Astrocyte of the spinal cord (primary cell): ENCODE measurements at regions not wholly inside any gene's neighbourhood (a gene's known extent, or its start where the extent isn't known, plus 50 kb on each side); places are given as distances from the start of the nearest gene placed in this dataset.

Experiments used
- DNase-seq: peaks from one replicate; pipeline ENCODE4 v3.0.0; 2011; ENCODE audit warnings: low read depth, low spot score
- H3K4me3 ChIP-seq: 2 replicates; pipeline ENCODE4 v1.5.1; 2011; ENCODE audit warnings: low read depth, mild to moderate bottlenecking, low read length, moderate library complexity
- CTCF ChIP-seq: IDR thresholded peaks from 2 replicates; pipeline ENCODE4 v1.5.1; 2012; ENCODE audit warnings: low read depth, mild to moderate bottlenecking, low read length, inconsistent platforms
- in situ Hi-C: cut with HindIII; loops from 2 replicates; pipeline ENCODE4 v1.10.0; 2017; ENCODE audit warnings: low sequenced_read_pairs

DNA sequence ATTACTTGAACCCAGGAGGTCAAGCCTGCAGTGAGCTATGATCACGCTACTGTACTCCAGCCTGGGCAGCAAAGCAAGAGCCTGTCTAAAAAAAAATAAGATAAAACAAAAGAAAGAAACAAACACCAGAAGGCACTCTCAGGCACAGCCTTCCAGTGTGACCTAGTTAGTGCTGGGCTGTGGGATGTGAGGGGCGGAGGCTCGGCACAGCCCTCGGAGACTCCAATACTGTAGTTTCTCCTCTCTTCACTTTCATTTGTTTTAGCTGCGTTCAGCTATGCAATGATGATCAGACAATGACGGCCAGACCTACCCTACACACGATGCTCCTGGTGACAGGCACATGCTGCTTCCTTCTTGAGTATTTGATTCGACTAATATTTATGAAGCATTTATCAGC is 127.7 kb downstream of the SOCS6 start:
- TF ChIP-seq CTCF, result no peak
- H3K4me3 ChIP-seq, result no peak overlapping the region
- in situ Hi-C loops, result no loop called here
- DNase-seq, result no peak

DNA sequence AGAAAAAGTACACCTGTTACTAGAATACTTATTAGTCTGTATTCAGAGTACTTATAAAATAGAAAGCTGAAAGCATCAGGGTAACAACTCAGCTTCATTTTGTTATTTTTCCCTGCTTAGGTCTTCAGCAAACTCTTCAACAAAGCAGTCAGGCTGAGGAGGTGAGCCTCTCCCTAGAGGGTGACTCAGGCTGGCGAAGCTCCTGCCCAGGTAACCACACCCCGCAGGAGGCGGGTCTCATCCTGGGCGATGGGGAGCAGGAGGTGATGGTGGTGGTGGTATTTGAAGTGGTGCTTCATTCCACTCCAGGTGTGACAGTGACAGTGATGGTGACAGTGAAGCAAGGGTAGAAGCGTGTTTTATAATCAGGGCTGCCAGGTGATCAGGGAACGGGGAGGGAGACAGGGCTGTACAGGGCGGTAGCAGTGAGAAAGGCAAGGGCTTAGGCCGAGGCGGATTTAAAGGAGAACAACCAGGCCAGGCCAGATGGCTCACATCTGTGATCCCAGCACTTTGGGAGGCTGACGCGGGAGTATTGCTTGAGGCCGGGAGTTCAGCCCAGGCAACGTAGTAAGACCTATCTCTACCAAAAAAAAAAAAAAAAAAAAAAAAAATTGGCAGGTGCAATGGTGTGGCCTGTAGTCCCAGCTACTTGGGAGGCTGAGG is 127.1 kb downstream of the SOCS6 start:
- H3K4me3 ChIP-seq, result no peak overlapping the region
- no peak for TF ChIP-seq CTCF
- in situ Hi-C loops, result no loop called here
- no peak for DNase-seq

DNA sequence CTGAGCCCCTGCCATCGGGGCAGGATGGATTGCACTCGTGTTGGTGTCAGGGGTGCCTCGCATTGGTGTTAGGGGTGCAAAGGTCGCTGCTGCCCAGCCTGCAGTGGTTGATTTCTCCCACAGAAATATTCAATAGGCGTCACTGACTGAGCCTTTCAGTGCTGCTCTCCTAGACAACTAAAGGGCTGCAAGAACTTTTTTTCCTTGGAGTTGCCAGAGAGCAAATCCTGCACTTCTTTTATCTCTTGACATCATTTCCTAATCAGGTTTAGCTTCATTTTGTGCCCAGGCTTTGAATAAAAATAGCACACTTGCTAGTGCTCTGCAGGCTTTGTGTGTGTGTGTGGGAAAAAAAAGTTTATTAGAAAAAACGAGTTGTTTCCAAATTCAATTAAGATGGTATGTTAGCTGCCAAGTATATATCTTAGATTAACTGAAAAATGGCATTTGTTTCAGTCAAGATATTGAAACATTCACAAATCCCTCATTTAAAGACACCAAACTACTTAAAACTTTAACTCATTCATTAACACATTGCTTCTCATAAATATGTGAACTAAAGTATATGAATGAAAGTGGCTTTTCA is 125.6 kb downstream of the SOCS6 start:
- TF ChIP-seq CTCF, result no peak
- in situ Hi-C loops, result no loop called here
- no peak overlapping the region for H3K4me3 ChIP-seq
- DNase-seq, result no peak

- no peak for DNase-seq
- in situ Hi-C loops, result no loop called here
- TF ChIP-seq CTCF, result no peak
- H3K4me3 ChIP-seq, result no peak overlapping the region
Observed at GRCh38 chr18:70413455-70413854, 124.6 kb downstream of the SOCS6 start.

- in situ Hi-C loops, result no loop called here
- no peak overlapping the region for H3K4me3 ChIP-seq
- DNase-seq, result no peak
- TF ChIP-seq CTCF, result no peak
Observed at GRCh38 chr18:70411876-70412435, 123.1 kb downstream of the SOCS6 start.

- in situ Hi-C loops, result no loop called here
- TF ChIP-seq CTCF, result no peak
- DNase-seq, result no peak
- no peak overlapping the region for H3K4me3 ChIP-seq
Observed at GRCh38 chr18:70411307-70411706, 122.5 kb downstream of the SOCS6 start.
